Gastrocnemius medialis (tissue), 4 donors: ENCODE measurements at regions not wholly inside any gene's neighbourhood (a gene's known extent, or its start where the extent isn't known, plus 50 kb on each side); places are given as distances from the start of the nearest gene placed in this dataset.
A peak's percentile ranks its signal among the peaks of the same experiment; 100 is the strongest.

Experiments
- ATAC-seq, 2 donors: fragments of 150-250 bp; one replicate each; pipeline ENCODE4 v1.9.1; 2016
- DNase-seq, 2 donors: peaks; one replicate each; pipeline ENCODE4 v3.0.0-alpha.2; 2019
- H3K27ac ChIP-seq, 4 donors: fragments of 200-600 bp; sonication (generic); 1 replicate in 1 of 4; 2 replicates in 3 of 4; pipeline ENCODE4 v1.5.1; 2016 to 2018; ENCODE audit warnings: mild to moderate bottlenecking in 2 of 4, moderate library complexity in 1 of 4
- H3K27me3 ChIP-seq, 3 donors: fragments of 200-600 bp; sonication (generic) in 2 of 3; 1 replicate in 1 of 3; 2 replicates in 2 of 3; pipeline versions ENCODE4 v1.5.1 to v1.6.0; 2016 to 2019; ENCODE audit warnings: mild to moderate bottlenecking in 1 of 3, moderate library complexity in 1 of 3
- H3K36me3 ChIP-seq, 2 donors: fragments of 200-600 bp; sonication (generic) in 1 of 2; one replicate each; pipeline ENCODE4 v1.5.1; 2017 to 2018
- H3K4me1 ChIP-seq, 2 donors: fragments of 200-600 bp; sonication (generic) in 1 of 2; one replicate each; pipeline ENCODE4 v1.5.1; 2016 to 2017; ENCODE audit warnings: mild to moderate bottlenecking in 2 of 2
- H3K4me3 ChIP-seq, 4 donors: fragments of 200-600 bp; sonication (generic) in 3 of 4; 1 replicate in 1 of 4; 2 replicates in 3 of 4; pipeline ENCODE4 v1.5.1; 2016 to 2019; ENCODE audit warnings: mild to moderate bottlenecking in 2 of 4
- H3K9me3 ChIP-seq, 3 donors: fragments of 200-600 bp; sonication (generic) in 2 of 3; 1 replicate in 1 of 3; 2 replicates in 2 of 3; pipeline ENCODE4 v1.5.1; 2016 to 2019
- POLR2A ChIP-seq, 2 donors: fragments of 450-650 bp; IDR thresholded peaks; one replicate each; pipeline ENCODE4 v1.6.1; 2017; ENCODE audit warnings: antibody characterized with exemption in 2 of 2, mild to moderate bottlenecking in 2 of 2, moderate library complexity in 2 of 2
- in situ Hi-C, 4 donors: fragments of 200-750 bp; cut with MboI; loops; one replicate each; pipeline versions ENCODE4 v1.15.0 to v1.8.0; 2017; ENCODE audit warnings: low sequenced_read_pairs in 4 of 4
- intact Hi-C: fragments of 100-400 bp; cut with DNase I; formaldehyde crosslinking; loops from one replicate; pipeline ENCODE4 v1.15.1; 2023; ENCODE audit warnings: low total_unique reads
- TF ChIP-seq, protein P1 (sequence below), 5 experiments: fragments of 450-650 bp in 3 of 5; fragments of 200-600 bp in 2 of 5; sonication (generic) in 2 of 5; IDR thresholded peaks in 4 of 5; conservative IDR thresholded peaks in 1 of 5; 1 replicate in 4 of 5; 2 replicates in 1 of 5; pipeline ENCODE4 v1.5.1; 2016 to 2019; ENCODE audit warnings: antibody characterized with exemption in 5 of 5, mild to moderate bottlenecking in 3 of 5, moderate library complexity in 3 of 5

DNA sequence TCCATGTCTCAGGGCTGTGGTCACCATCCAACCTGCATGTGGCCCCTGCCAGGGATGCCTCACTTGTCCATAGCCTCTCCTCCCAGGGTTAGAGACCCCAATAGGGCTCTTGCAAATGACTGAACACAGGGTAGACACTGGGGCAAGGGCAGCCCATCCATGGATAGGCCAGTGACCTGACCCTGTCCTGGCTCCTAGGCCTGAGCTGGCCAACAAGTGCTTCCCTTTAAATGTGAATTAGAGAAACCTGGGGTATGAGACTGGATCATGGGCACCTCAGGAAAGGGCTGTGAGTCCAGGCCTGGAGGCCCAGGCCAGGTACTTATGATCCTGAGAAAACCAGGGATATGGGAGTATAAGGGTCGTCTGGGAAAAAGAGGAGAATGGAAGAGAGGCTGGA, 64.5 kb downstream of the COPS8 start:
- in situ Hi-C loops: no loop called here
- no peaks in the 10 kb centered on the region for H3K27me3 ChIP-seq

DNA sequence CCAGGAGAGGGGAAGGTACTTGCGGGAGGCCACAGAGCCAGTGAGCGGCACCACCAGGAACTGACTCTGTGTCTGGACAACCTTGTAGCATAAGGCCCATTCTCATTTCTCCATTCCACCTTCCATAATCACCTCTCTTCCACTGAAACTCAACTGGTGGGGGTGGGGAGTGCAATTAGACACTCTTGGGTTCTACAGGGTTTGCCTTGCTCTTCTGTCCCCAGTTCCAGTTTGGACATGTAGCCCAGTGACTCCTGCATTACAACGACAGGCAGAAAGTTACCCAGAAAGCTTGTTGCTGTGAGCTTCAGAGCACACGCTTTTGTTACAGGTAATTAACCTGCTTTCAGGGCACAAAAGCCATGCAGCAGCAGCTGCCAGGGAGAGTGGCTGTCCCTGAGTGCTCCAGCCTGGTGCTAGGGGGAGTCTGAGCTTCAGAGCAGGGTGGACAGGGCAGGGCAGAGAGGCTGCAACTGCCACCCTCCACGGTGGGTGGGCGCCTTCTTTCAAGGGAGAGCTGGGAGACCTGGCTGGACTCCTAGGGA, 65.2 kb downstream of the COPS8 start:
- H3K27ac ChIP-seq: no peak overlapping the region
- no peaks in the 10 kb centered on the region for H3K36me3 ChIP-seq
- intact Hi-C loops: loop anchor here (10.0 kb wide), 2 partner anchors 166 to 254 kb away; no protein-coding TSS in a partner anchor
- no peak for TF ChIP-seq POLR2A (IDR thresholded peaks at IDR 0.05)
- TF ChIP-seq, protein P1, sequence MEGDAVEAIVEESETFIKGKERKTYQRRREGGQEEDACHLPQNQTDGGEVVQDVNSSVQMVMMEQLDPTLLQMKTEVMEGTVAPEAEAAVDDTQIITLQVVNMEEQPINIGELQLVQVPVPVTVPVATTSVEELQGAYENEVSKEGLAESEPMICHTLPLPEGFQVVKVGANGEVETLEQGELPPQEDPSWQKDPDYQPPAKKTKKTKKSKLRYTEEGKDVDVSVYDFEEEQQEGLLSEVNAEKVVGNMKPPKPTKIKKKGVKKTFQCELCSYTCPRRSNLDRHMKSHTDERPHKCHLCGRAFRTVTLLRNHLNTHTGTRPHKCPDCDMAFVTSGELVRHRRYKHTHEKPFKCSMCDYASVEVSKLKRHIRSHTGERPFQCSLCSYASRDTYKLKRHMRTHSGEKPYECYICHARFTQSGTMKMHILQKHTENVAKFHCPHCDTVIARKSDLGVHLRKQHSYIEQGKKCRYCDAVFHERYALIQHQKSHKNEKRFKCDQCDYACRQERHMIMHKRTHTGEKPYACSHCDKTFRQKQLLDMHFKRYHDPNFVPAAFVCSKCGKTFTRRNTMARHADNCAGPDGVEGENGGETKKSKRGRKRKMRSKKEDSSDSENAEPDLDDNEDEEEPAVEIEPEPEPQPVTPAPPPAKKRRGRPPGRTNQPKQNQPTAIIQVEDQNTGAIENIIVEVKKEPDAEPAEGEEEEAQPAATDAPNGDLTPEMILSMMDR (IDR thresholded peaks at IDR 0.05 in 4 of 5, conservative IDR thresholded peaks at IDR 0.05 in 1 of 5): no peak
- peaks cover 0 to 5% (median 4%) of the 10 kb centered on the region in 3 donors for H3K9me3 ChIP-seq
- H3K27me3 ChIP-seq: no peaks in the 10 kb centered on the region
- no peaks in the 10 kb centered on the region for H3K4me1 ChIP-seq
- in situ Hi-C loops: no loop called here
- DNase-seq (no peak), ATAC-seq (no peak)
- H3K4me3 ChIP-seq: no peak overlapping the region

More for the DNA sequence above, 64.5 kb downstream of the COPS8 start:
- Histone ChIP-seq H3K4me3 (no peak overlapping the region), H3K9me3 (peaks cover 0 to 5% (median 4%) of the 10 kb centered on the region in 3 donors), H3K27ac (peak overlapping the region in 3 of 4 donors; percentile 40 to 46 (median 44)), H3K36me3 (no peaks in the 10 kb centered on the region), H3K4me1 (no peaks in the 10 kb centered on the region)
- TF ChIP-seq POLR2A (IDR thresholded peaks at IDR 0.05): no peak
- TF ChIP-seq, protein P1 (IDR thresholded peaks at IDR 0.05 in 4 of 5, conservative IDR thresholded peaks at IDR 0.05 in 1 of 5): no peak
- intact Hi-C loops: loop anchor here (10.0 kb wide), 2 partner anchors 165 to 255 kb away; no protein-coding TSS in a partner anchor
- no peak for DNase-seq
- peak in 1 of 2 donors; percentile 18 for ATAC-seq

DNA sequence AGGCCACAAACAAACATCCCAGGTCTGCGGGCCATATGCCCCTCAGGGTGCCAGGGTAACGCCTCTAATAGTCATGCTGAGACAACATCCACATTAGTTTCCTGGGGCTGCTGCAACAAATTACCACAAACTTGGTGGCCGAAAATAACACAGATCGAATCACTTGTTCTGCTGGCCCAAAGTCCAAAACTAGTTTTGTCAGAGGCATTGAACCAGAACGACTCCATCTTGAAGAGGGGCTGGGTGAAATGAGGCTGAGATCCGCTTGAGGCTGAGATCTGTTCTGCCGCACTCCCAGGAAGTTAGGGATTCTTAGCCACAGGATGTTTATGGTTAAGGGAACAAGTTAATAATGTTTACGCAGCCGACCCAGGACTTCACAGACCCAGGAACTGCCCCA, 66.7 kb downstream of the COPS8 start:
- intact Hi-C loops (loop anchor here (10.0 kb wide), 2 partner anchors 168 to 252 kb away; no protein-coding TSS in a partner anchor), in situ Hi-C loops (no loop called here)
- no peak for DNase-seq
- H3K4me3 ChIP-seq: no peak overlapping the region
- ATAC-seq: no peak
- H3K4me1 ChIP-seq: peaks cover 0 to 4% of the 10 kb centered on the region in 2 donors
- TF ChIP-seq, protein P1 (IDR thresholded peaks at IDR 0.05 in 4 of 5, conservative IDR thresholded peaks at IDR 0.05 in 1 of 5): no peak
- no peak for TF ChIP-seq POLR2A (IDR thresholded peaks at IDR 0.05)
- H3K27ac ChIP-seq: no peak overlapping the region
- H3K27me3 ChIP-seq: no peaks in the 10 kb centered on the region
- no peaks in the 10 kb centered on the region for H3K9me3 ChIP-seq
- H3K36me3 ChIP-seq: no peaks in the 10 kb centered on the region

DNA sequence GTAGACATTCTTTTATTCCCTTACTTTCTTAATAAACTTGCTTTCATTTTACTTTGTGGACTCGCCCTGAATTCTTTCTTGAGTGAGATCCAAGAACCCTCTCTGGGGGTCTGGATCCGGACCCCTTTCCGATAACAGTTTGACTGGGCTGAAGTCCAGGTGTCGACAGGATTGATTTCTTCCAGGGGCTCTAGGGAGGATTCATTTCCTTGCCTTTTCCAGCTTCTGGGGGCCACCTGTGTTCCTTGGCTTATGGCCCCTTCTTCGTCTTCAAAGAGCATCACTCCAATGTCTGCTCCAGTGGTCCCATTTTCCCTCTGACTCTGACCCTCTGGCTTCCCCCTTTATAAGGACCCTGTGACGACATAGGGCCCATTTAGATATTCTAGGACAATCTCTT, 67.5 kb downstream of the COPS8 start:
- no peak for DNase-seq
- peak overlapping the region in 3 of 4 donors; percentile 6 to 78 (median 66) for H3K27ac ChIP-seq
- H3K36me3 ChIP-seq: no peaks in the 10 kb centered on the region
- ATAC-seq: no peak
- no peak for TF ChIP-seq POLR2A (IDR thresholded peaks at IDR 0.05)
- TF ChIP-seq, protein P1 (IDR thresholded peaks at IDR 0.05 in 4 of 5, conservative IDR thresholded peaks at IDR 0.05 in 1 of 5): no peak
- peaks cover 0 to 4% of the 10 kb centered on the region in 2 donors for H3K4me1 ChIP-seq
- H3K27me3 ChIP-seq: no peaks in the 10 kb centered on the region
- in situ Hi-C loops (no loop called here), intact Hi-C loops (loop anchor here (10.0 kb wide), 2 partner anchors 168 to 252 kb away; no protein-coding TSS in a partner anchor)
- no peaks in the 10 kb centered on the region for H3K9me3 ChIP-seq
- no peak overlapping the region for H3K4me3 ChIP-seq
